ENCODE measurements at regions not wholly inside any gene's neighbourhood (a gene's known extent, or its start where the extent isn't known, plus 50 kb on each side); places are given as distances from the start of the nearest gene placed in this dataset.
A peak's percentile ranks its signal among the peaks of the same experiment; 100 is the strongest.
"Not testable (repeated sequence)": the region's sequence is repeated elsewhere in the genome, so short reads cannot be mapped to it uniquely, and the experiment has no call there.

GRCh38 chr11:15300341-15300740 is 185.6 kb downstream of the INSC start:
- no peak for DNase-seq (ENCODE audit: low spot score)

GRCh38 chr11:15307619-15308024 is 192.9 kb downstream of the INSC start:
- no peak for DNase-seq (ENCODE audit: low spot score)

GRCh38 chr11:15308840-15309239 is 194.1 kb downstream of the INSC start:
- no peak for DNase-seq (ENCODE audit: low spot score)

- DNase-seq (ENCODE audit: low spot score): no peak
Measured at GRCh38 chr11:15309296-15309695, 194.6 kb downstream of the INSC start.

DNA sequence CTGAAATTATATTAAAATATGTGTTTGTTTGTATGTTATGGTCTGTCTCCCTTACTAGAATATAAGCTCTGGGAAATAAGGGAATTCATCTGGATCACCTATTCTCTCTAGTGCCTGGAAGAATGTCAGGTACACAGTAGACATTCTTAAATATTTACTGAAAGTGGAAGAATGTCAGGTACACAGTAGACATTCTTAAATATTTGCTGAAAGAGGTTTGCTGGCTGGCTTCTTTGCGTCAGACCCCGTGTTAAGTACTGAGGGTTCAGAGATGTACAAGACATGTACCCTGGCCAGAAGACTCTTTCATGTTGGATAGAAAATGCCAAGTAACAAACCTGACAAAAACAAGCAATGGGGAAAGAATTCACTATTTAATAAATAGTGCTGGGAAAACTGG is 199.1 kb downstream of the INSC start:
- DNase-seq (ENCODE audit: low spot score): no peak

GRCh38 chr11:15318814-15319213 is 204.1 kb downstream of the INSC start:
- no peak for DNase-seq (ENCODE audit: low spot score)

DNA sequence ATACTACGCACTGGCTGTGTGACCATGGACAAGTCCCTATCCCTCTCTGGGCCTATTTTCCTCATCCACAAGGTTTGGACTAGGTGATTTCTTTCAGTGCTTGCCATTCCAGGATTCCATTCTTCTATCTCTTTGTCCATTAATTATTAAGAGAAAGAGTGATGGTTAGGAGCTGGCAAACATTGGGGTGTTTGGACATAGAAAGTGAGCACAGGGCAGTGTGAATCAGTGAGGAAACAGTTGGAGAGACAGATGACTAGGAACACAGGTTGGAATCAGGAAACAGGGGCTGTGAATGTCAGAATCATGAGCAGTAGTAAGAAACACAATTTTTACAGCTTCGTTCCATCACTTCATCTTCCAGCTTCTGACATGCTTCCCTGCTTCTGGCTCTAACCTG is 211.8 kb downstream of the INSC start:
- DNase-seq (ENCODE audit: low spot score): no peak

- peak; percentile 82 for DNase-seq (ENCODE audit: low spot score)
Measured at GRCh38 chr11:15327786-15328231, 213.1 kb downstream of the INSC start.

DNA sequence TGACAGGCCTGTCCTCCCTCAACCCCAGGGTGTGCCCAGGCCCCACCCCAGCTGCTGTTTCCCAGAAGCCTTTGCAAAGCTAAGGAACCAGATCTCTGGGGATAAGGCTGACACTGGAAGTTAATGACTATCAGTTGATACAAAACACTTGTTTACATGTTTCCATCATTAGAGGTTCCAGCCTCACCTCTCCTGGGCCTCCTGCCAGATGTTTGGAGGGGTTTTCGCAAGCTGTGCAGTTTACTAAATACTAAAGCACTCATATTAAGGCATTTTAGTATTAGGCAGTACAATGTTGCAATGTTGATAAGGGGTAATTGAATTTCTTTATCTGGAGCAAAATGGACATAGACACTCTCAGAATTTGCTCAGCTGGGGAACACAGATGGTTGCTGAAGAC is 218.7 kb downstream of the INSC start:
- no peak for DNase-seq (ENCODE audit: low spot score)

GRCh38 chr11:15334766-15335165 is 220.0 kb downstream of the INSC start:
- DNase-seq (ENCODE audit: low spot score): no peak

- DNase-seq (ENCODE audit: low spot score): no peak
Measured at GRCh38 chr11:15336021-15336420, 221.3 kb downstream of the INSC start.

- no peak for DNase-seq (ENCODE audit: low spot score)
Measured at GRCh38 chr11:15339302-15339701, 224.6 kb downstream of the INSC start.

GRCh38 chr11:15341587-15341986 is 226.9 kb downstream of the INSC start:
- no peak for DNase-seq (ENCODE audit: low spot score)

- no peak for DNase-seq (ENCODE audit: low spot score)
Measured at GRCh38 chr11:15342163-15342562, 227.4 kb downstream of the INSC start.

GRCh38 chr11:15346907-15347306 is 232.2 kb downstream of the INSC start:
- DNase-seq (ENCODE audit: low spot score): no peak

DNA sequence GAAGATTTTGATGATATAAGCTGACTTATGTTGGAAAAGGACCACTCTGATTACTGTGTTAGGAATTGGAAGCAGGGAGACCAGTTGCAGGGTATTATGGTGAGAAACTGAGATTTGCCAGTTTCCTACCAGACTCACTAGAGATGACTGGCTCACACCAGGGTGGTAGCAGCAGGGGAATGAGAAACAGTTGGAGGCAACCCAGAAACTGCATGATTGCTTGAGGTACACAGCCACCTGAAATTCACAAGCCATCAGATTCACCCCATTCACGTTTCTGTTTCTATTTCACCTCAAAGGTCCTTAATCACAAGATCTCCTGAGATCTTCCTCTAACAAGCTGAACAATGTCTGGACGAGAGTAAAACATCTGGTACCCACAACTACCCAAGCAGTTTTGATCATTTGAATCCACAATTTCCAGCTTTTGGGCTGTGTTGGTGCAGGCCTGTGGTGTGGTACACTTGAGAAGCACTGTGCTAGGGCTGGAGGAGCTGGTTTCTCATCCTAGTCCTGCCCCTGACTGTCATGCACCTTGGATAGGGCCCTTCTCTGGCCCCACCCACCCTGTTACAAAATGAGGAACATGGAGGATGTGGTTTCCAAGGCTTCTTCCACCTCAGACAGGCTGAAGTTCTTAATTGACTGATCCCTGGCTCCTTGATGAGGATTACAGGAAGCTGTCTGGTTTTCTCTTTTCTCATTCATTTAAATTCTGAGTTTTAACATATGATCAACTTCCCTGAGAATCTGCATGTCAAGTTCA is 233.4 kb downstream of the INSC start:
- no peak for DNase-seq (ENCODE audit: low spot score)

- no peak for DNase-seq (ENCODE audit: low spot score)
Measured at GRCh38 chr11:15349413-15349812, 234.7 kb downstream of the INSC start.

DNA sequence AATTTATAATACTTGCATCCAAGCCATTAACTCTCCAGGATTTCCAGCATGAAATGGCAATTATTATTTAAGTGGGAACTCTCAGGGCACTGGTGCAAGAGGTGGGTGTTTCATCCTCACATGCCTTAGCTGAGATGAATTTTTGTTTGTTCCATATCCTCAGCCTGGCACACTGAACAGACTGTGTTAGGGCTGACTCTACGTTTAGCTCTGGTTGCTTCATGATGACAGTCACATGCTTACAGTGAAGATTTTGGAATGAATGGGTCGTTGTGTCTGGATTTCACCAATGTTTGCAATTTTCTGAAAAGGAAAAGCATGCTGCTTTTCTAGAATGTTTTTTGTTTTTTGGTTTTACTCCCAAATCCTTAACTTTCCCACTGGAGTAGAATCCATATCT is 246.6 kb downstream of the INSC start:
- DNase-seq (ENCODE audit: low spot score): no peak

- not testable (repeated sequence) for DNase-seq (ENCODE audit: low spot score)
Measured at GRCh38 chr11:15365286-15365685, 250.6 kb downstream of the INSC start.

GRCh38 chr11:15367695-15368094 is 253.0 kb downstream of the INSC start:
- DNase-seq (ENCODE audit: low spot score): no peak

GRCh38 chr11:15370495-15371147 is 255.9 kb downstream of the INSC start:
- no peak for DNase-seq (ENCODE audit: low spot score)

- no peak for DNase-seq (ENCODE audit: low spot score)
Measured at GRCh38 chr11:15371533-15371932, 256.8 kb downstream of the INSC start.

- no peak for DNase-seq (ENCODE audit: low spot score)
Measured at GRCh38 chr11:15374418-15374817, 259.7 kb downstream of the INSC start.
